K562 (cell line): ENCODE measurements at regions not wholly inside any gene's neighbourhood (a gene's known extent, or its start where the extent isn't known, plus 50 kb on each side); places are given as distances from the start of the nearest gene placed in this dataset.

Experiments used
- CC2D1A ChIP-seq: fragments of 450-650 bp; IDR thresholded peaks from 2 replicates; pipeline ENCODE4 v1.6.1; 2017; ENCODE audit warnings: mild to moderate bottlenecking
- E2F3 ChIP-seq: fragments of 250-450 bp; sonication (Bioruptor Pico); IDR thresholded peaks from 2 replicates; pipeline ENCODE4 v1.4.0; 2020; ENCODE audit warnings: mild to moderate bottlenecking
- FOXA3 ChIP-seq, 2 experiments: fragments of 450-650 bp in 1 of 2; sonication (generic) in 1 of 2; formaldehyde crosslinking; IDR thresholded peaks in 1 of 2; conservative IDR thresholded peaks in 1 of 2; 2 replicates each; pipeline versions ENCODE4 v1.4.0 to v1.8.0; 2020 to 2022; ENCODE audit warnings: mild to moderate bottlenecking in 2 of 2, missing genetic modification reagents in 1 of 2
- FOXK1 ChIP-seq: sonication (generic); formaldehyde crosslinking; IDR thresholded peaks from 2 replicates; pipeline ENCODE4 v1.8.0; 2022; ENCODE audit warnings: missing genetic modification reagents, mild to moderate bottlenecking, borderline replicate concordance
- MTA3 ChIP-seq: fragments of 450-650 bp; formaldehyde crosslinking; IDR thresholded peaks from 2 replicates; pipeline ENCODE4 v1.6.1; 2017; ENCODE audit warnings: mild to moderate bottlenecking, borderline replicate concordance
- NCOA6 ChIP-seq: fragments of 450-650 bp; IDR thresholded peaks from 2 replicates; pipeline ENCODE4 v1.6.1; 2017; ENCODE audit warnings: mild to moderate bottlenecking
- NR3C1 ChIP-seq: sonication (generic); formaldehyde crosslinking; IDR thresholded peaks from 2 replicates; pipeline ENCODE4 v1.8.1; 2022; ENCODE audit warnings: missing genetic modification reagents
- POLR2AphosphoS5 ChIP-seq: IDR thresholded peaks from 2 replicates; pipeline ENCODE4 v1.6.1; 2011; ENCODE audit warnings: mild to moderate bottlenecking, low read depth, low read length, moderate library complexity; ENCODE audit not compliant: control insufficient read depth, insufficient read depth
- POLR2B ChIP-seq: fragments of 450-650 bp; IDR thresholded peaks from 2 replicates; pipeline ENCODE4 v1.6.1; 2018; ENCODE audit warnings: low read depth; ENCODE audit not compliant: partially characterized antibody
- POLR2G ChIP-seq: fragments of 200-400 bp; formaldehyde crosslinking; IDR thresholded peaks from 2 replicates; pipeline ENCODE4 v1.6.1; 2017; ENCODE audit warnings: low read depth, mild to moderate bottlenecking, antibody characterized with exemption, low read length, moderate library complexity
- SMARCC2 ChIP-seq: fragments of 450-650 bp; IDR thresholded peaks from 2 replicates; pipeline ENCODE4 v1.6.1; 2017; ENCODE audit warnings: antibody characterized with exemption, moderate library complexity, mild to moderate bottlenecking, low read depth
- TCF7 ChIP-seq: sonication (generic); IDR thresholded peaks from 2 replicates; pipeline ENCODE4 v1.6.1; 2016; ENCODE audit warnings: antibody characterized with exemption, borderline replicate concordance
- ZFP36 ChIP-seq: fragments of 150-350 bp; IDR thresholded peaks from 2 replicates; pipeline ENCODE4 v1.6.1; 2018; ENCODE audit warnings: low read length, low read depth; ENCODE audit not compliant: partially characterized antibody
- ZNF3 ChIP-seq: fragments of 250-450 bp; sonication (Bioruptor Pico); IDR thresholded peaks from 2 replicates; pipeline ENCODE4 v1.5.0; 2021; ENCODE audit warnings: mild to moderate bottlenecking, moderate library complexity
- ZNF778 ChIP-seq: fragments of 450-650 bp; formaldehyde crosslinking; IDR thresholded peaks from 2 replicates; pipeline ENCODE4 v1.4.0; 2020; ENCODE audit warnings: mild to moderate bottlenecking, moderate library complexity
- ZSCAN29 ChIP-seq: fragments of 450-650 bp; IDR thresholded peaks from 2 replicates; pipeline ENCODE4 v1.6.1; 2017
- TF ChIP-seq, protein P1 (sequence below), 2 experiments: fragments of 150-350 bp in 1 of 2; IDR thresholded peaks; 2 replicates each; pipeline ENCODE4 v1.6.1; 2012 to 2016; ENCODE audit warnings: low read depth in 2 of 2, low read length in 2 of 2, mild to moderate bottlenecking in 1 of 2, moderate library complexity in 1 of 2

DNA sequence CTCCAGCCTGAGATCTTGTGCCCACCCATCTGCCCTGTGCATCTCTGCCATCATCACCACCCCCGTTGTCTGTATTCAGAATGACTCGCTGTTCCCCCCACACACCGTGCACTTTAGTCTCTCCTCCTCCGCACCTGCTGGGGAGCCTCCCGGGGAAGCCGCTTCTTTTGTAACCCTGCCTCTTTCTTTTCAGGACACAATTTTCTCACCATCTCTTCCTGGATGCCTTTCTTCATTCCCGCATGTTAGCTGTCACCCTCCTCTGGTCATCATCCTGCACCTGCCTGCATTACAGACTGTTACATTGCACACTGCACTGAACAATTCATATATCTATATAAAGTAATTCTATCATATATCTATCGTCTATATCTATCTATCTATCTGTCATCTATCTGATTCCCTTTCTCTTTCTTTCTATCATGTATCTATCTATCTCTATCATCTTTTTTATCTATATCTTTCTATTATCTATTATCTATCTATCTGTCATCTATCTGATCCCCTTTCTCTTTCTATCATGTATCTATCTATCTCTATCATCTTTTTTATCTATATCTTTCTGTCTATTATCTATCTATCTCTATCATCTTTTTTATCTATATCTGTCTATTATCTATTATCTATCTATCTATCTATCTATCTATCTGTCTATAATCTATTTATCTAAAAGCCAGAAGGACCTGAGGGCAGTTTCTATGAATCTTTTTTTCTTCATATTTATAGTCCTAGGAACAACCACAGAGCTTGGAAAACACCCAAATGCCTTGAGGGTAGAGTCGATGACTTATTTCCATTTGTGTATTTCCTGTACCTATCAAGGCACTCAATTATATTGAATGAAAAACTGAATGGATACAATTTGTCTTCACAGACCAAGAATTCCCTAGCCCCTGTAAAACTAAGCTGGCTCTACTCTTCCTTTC, 642.5 kb downstream of the ACTR3B start (continued):
- TF ChIP-seq MTA3, result no peak
- no peak for TF ChIP-seq ZSCAN29
- no peak for TF ChIP-seq SMARCC2
- TF ChIP-seq POLR2AphosphoS5, result peak; percentile 73; the same call in 1 of the 2 replicates
- peak; percentile 52 for TF ChIP-seq POLR2B
- no peak for TF ChIP-seq NCOA6
- TF ChIP-seq ZNF778, result no peak
- TF ChIP-seq TCF7, result no peak
- TF ChIP-seq, protein P1, sequence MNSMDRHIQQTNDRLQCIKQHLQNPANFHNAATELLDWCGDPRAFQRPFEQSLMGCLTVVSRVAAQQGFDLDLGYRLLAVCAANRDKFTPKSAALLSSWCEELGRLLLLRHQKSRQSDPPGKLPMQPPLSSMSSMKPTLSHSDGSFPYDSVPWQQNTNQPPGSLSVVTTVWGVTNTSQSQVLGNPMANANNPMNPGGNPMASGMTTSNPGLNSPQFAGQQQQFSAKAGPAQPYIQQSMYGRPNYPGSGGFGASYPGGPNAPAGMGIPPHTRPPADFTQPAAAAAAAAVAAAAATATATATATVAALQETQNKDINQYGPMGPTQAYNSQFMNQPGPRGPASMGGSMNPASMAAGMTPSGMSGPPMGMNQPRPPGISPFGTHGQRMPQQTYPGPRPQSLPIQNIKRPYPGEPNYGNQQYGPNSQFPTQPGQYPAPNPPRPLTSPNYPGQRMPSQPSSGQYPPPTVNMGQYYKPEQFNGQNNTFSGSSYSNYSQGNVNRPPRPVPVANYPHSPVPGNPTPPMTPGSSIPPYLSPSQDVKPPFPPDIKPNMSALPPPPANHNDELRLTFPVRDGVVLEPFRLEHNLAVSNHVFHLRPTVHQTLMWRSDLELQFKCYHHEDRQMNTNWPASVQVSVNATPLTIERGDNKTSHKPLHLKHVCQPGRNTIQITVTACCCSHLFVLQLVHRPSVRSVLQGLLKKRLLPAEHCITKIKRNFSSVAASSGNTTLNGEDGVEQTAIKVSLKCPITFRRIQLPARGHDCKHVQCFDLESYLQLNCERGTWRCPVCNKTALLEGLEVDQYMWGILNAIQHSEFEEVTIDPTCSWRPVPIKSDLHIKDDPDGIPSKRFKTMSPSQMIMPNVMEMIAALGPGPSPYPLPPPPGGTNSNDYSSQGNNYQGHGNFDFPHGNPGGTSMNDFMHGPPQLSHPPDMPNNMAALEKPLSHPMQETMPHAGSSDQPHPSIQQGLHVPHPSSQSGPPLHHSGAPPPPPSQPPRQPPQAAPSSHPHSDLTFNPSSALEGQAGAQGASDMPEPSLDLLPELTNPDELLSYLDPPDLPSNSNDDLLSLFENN (IDR thresholded peaks at IDR 0.05; ENCODE audit: low read depth in 2 of 2, low read length in 2 of 2), result no peak
- TF ChIP-seq ZFP36, result no peak
- TF ChIP-seq FOXK1 (CRISPR knock-in tag), result no peak
- peak; percentile 52; the same call in 1 of the 2 replicates for TF ChIP-seq ZNF3 (CRISPR knock-in tag)
- TF ChIP-seq POLR2G, result no peak
- no peak for TF ChIP-seq FOXA3 (CRISPR knock-in tag; conservative IDR thresholded peaks at IDR 0.05 in 1 of 2, IDR thresholded peaks at IDR 0.05 in 1 of 2)
- no peak for TF ChIP-seq CC2D1A
- TF ChIP-seq NR3C1 (CRISPR knock-in tag), result no peak
- no peak for TF ChIP-seq E2F3
